ENCODE measurements at regions not wholly inside any gene's neighbourhood (a gene's known extent, or its start where the extent isn't known, plus 50 kb on each side); places are given as distances from the start of the nearest gene placed in this dataset.

DNA sequence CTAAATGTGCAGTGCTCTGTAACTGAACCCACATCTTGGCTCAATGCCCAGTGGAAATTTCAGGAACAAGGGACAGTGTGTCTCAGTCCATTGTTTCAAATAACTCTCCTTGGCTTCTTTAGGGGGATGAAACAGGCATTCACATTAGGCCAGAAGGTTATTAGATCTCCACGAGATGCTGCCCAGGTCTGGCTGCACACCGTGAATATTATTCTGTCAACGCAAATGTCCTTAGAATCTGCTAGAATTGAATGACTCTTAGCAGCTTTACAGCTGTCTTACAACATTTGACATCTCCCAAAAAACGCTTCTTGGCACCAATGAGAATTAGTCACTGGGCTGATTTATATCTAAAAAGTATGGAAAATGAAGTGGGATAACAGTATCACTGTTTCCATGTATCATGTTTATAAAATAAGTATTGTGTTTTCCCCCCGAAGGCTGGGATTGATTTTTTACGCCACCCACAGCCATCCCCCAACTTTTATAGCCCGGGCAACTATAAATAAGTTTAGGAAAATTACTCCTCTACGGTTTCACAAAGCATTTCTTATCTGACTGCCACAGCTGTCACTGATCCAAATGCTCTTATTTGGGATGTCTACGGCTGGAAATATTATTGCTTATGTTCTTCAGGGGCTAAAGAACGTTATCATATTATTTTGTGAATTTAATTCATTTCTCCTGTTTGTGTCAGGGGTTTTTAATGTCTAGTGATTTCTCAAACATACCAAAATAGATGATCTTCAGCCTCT, 559.7 kb upstream of the FAT1 start:
- no peak for TF ChIP-seq ZNF335 (CRISPR knock-in tag; IDR thresholded peaks at IDR 0.05)
- no peak for TF ChIP-seq SMARCE1 (IDR thresholded peaks at IDR 0.05; ENCODE audit: borderline replicate concordance)
- no peak for TF ChIP-seq FOXK2 (IDR thresholded peaks at IDR 0.05)
- TF ChIP-seq ZNF792 (CRISPR knock-in tag; IDR thresholded peaks at IDR 0.05), result no peak
- TF ChIP-seq FOXA1 (IDR thresholded peaks at IDR 0.05), result no peak
- no peak for TF ChIP-seq FOXA1 (CRISPR knock-in tag; IDR thresholded peaks at IDR 0.05)
- TF ChIP-seq NR3C1 (CRISPR knock-in tag; IDR thresholded peaks at IDR 0.05), result no peak
- TF ChIP-seq, protein P1, sequence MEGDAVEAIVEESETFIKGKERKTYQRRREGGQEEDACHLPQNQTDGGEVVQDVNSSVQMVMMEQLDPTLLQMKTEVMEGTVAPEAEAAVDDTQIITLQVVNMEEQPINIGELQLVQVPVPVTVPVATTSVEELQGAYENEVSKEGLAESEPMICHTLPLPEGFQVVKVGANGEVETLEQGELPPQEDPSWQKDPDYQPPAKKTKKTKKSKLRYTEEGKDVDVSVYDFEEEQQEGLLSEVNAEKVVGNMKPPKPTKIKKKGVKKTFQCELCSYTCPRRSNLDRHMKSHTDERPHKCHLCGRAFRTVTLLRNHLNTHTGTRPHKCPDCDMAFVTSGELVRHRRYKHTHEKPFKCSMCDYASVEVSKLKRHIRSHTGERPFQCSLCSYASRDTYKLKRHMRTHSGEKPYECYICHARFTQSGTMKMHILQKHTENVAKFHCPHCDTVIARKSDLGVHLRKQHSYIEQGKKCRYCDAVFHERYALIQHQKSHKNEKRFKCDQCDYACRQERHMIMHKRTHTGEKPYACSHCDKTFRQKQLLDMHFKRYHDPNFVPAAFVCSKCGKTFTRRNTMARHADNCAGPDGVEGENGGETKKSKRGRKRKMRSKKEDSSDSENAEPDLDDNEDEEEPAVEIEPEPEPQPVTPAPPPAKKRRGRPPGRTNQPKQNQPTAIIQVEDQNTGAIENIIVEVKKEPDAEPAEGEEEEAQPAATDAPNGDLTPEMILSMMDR (CRISPR knock-in tag; IDR thresholded peaks at IDR 0.05), result no peak
- no peak for TF ChIP-seq ZFX (CRISPR knock-in tag; IDR thresholded peaks at IDR 0.05; ENCODE audit: low read depth)
- TF ChIP-seq CREB1 (IDR thresholded peaks at IDR 0.05), result no peak
- no peak for TF ChIP-seq CREB1 (CRISPR knock-in tag; IDR thresholded peaks at IDR 0.05)
- no peak for TF ChIP-seq MEIS1 (CRISPR knock-in tag; IDR thresholded peaks at IDR 0.05; ENCODE audit: borderline replicate concordance)
